ENCODE measurements at regions not wholly inside any gene's neighbourhood (a gene's known extent, or its start where the extent isn't known, plus 50 kb on each side); places are given as distances from the start of the nearest gene placed in this dataset.

- TF ChIP-seq EZH2 (IDR thresholded peaks at IDR 0.05; ENCODE audit: low read length, unreplicated experiment), result no peak
- TF ChIP-seq, protein P1, sequence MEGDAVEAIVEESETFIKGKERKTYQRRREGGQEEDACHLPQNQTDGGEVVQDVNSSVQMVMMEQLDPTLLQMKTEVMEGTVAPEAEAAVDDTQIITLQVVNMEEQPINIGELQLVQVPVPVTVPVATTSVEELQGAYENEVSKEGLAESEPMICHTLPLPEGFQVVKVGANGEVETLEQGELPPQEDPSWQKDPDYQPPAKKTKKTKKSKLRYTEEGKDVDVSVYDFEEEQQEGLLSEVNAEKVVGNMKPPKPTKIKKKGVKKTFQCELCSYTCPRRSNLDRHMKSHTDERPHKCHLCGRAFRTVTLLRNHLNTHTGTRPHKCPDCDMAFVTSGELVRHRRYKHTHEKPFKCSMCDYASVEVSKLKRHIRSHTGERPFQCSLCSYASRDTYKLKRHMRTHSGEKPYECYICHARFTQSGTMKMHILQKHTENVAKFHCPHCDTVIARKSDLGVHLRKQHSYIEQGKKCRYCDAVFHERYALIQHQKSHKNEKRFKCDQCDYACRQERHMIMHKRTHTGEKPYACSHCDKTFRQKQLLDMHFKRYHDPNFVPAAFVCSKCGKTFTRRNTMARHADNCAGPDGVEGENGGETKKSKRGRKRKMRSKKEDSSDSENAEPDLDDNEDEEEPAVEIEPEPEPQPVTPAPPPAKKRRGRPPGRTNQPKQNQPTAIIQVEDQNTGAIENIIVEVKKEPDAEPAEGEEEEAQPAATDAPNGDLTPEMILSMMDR (conservative IDR thresholded peaks at IDR 0.05; ENCODE audit: low read depth, low read length), result no peak
Measured at GRCh38 chr12:19000836-19001235, 128.7 kb upstream of the PLEKHA5 start.

All from PC-3 (cell line).